GM18951 (cell line): ENCODE measurements at regions not wholly inside any gene's neighbourhood (a gene's known extent, or its start where the extent isn't known, plus 50 kb on each side); places are given as distances from the start of the nearest gene placed in this dataset.

Source experiments
- POLR2A ChIP-seq: IDR thresholded peaks from 4 replicates; pipeline ENCODE4 v1.6.1; 2011; ENCODE audit warnings: mild to moderate bottlenecking; ENCODE audit not compliant: insufficient read length, insufficient read depth; ENCODE audit errors: extremely low read depth
- in situ Hi-C: fragments of 300-500 bp; cut with MboI; formaldehyde crosslinking; loops from one replicate; pipeline ENCODE4 v1.12.0; 2022; ENCODE audit warnings: low sequenced_read_pairs, mixed read lengths, inconsistent platforms; ENCODE audit not compliant: unreplicated experiment

GRCh38 chr15:69685512-69686452 lies 233.2 kb downstream of the RPLP1 start:
- no peak for TF ChIP-seq POLR2A
- in situ Hi-C loops, result no loop called here

GRCh38 chr15:69686626-69687025 lies 234.0 kb downstream of the RPLP1 start:
- in situ Hi-C loops, result no loop called here

GRCh38 chr15:69689133-69689532 lies 236.5 kb downstream of the RPLP1 start:
- no peak for TF ChIP-seq POLR2A
- in situ Hi-C loops, result no loop called here

More at GRCh38 chr15:69686626-69687025, 234.0 kb downstream of the RPLP1 start:
- no peak for TF ChIP-seq POLR2A

- no peak for TF ChIP-seq POLR2A
These were observed 238.8 kb downstream of the RPLP1 start for GRCh38 chr15:69691307-69692015.

GRCh38 chr15:69692342-69692741 lies 239.7 kb downstream of the RPLP1 start:
- TF ChIP-seq POLR2A, result no peak
- in situ Hi-C loops, result no loop called here

More at GRCh38 chr15:69691307-69692015, 238.8 kb downstream of the RPLP1 start:
- in situ Hi-C loops, result no loop called here

- in situ Hi-C loops, result no loop called here
These were observed 240.4 kb downstream of the RPLP1 start for GRCh38 chr15:69693059-69693458.

GRCh38 chr15:69696946-69697345 lies 244.3 kb downstream of the RPLP1 start:
- in situ Hi-C loops, result no loop called here
- TF ChIP-seq POLR2A, result no peak

More at GRCh38 chr15:69693059-69693458, 240.4 kb downstream of the RPLP1 start:
- TF ChIP-seq POLR2A, result no peak

GRCh38 chr15:69697916-69698315 lies 245.3 kb downstream of the RPLP1 start:
- TF ChIP-seq POLR2A, result no peak
- in situ Hi-C loops, result no loop called here

- no peak for TF ChIP-seq POLR2A
- in situ Hi-C loops, result no loop called here
These were observed 246.5 kb downstream of the RPLP1 start for GRCh38 chr15:69699096-69699495.

- no peak for TF ChIP-seq POLR2A
- in situ Hi-C loops, result no loop called here
These were observed 247.8 kb downstream of the RPLP1 start for GRCh38 chr15:69700380-69700779.

GRCh38 chr15:69701198-69701597 lies 248.6 kb downstream of the RPLP1 start:
- in situ Hi-C loops, result no loop called here

GRCh38 chr15:69703532-69704187 lies 251.0 kb downstream of the RPLP1 start:
- in situ Hi-C loops, result no loop called here
- no peak for TF ChIP-seq POLR2A

More at GRCh38 chr15:69701198-69701597, 248.6 kb downstream of the RPLP1 start:
- no peak for TF ChIP-seq POLR2A

- in situ Hi-C loops, result no loop called here
These were observed 251.6 kb downstream of the RPLP1 start for GRCh38 chr15:69704229-69704628.

More at GRCh38 chr15:69704229-69704628, 251.6 kb downstream of the RPLP1 start:
- no peak for TF ChIP-seq POLR2A
